Colonic mucosa (tissue), 4 donors: ENCODE measurements at regions not wholly inside any gene's neighbourhood (a gene's known extent, or its start where the extent isn't known, plus 50 kb on each side); places are given as distances from the start of the nearest gene placed in this dataset.

ENCODE experiments used
- DNase-seq: peaks from one replicate; pipeline ENCODE4 v3.0.0-alpha.2; 2020
- H3K27ac ChIP-seq: fragments of 200-600 bp; one replicate; pipeline ENCODE4 v1.8.0; 2021
- H3K27me3 ChIP-seq: fragments of 200-600 bp; one replicate; pipeline ENCODE4 v1.8.0; 2021
- H3K36me3 ChIP-seq: fragments of 200-600 bp; one replicate; pipeline ENCODE4 v1.8.0; 2021
- H3K4me1 ChIP-seq: fragments of 200-600 bp; one replicate; pipeline ENCODE4 v1.8.0; 2021; ENCODE audit warnings: mild to moderate bottlenecking
- H3K4me3 ChIP-seq: fragments of 200-600 bp; one replicate; pipeline ENCODE4 v1.8.0; 2021
- H3K9ac ChIP-seq, 2 donors: one replicate each; pipeline ENCODE4 v1.7.0; 2013; ENCODE audit warnings: control low read depth in 2 of 2, low read depth in 2 of 2, low read length in 2 of 2
- H3K9me3 ChIP-seq: fragments of 200-600 bp; one replicate; pipeline ENCODE4 v1.8.0; 2021
- CTCF ChIP-seq: fragments of 200-600 bp; IDR thresholded peaks from one replicate; pipeline ENCODE4 v1.8.0; 2022; ENCODE audit warnings: antibody characterized with exemption, mild to moderate bottlenecking
- intact Hi-C: fragments of 100-400 bp; cut with DNase I; formaldehyde crosslinking; loops from one replicate; pipeline ENCODE4 v1.14.1; 2022
- donor health status: healthy.
- donor health status: DM: no; HTN: no; CAD: no.
- donor health status: DM: no; HTN: no; CAD: no.

- Histone ChIP-seq H3K4me3 (no peak overlapping the region), H3K9ac (no peak overlapping the region), H3K27ac (no peak overlapping the region), H3K9me3 (no peaks in the 10 kb centered on the region), H3K27me3 (no peaks in the 10 kb centered on the region), H3K36me3 (no peaks in the 10 kb centered on the region), H3K4me1 (no peaks in the 10 kb centered on the region)
- intact Hi-C loops: loop anchor here (10.0 kb wide), 1 partner anchor 340 kb away; no protein-coding TSS in a partner anchor
- DNase-seq: no peak
- no peak for TF ChIP-seq CTCF
Observed at GRCh38 chr6:27174958-27175357, 72.5 kb upstream of the PRSS16 start.

- intact Hi-C loops: loop anchor here (10.0 kb wide), 1 partner anchor 339 kb away; no protein-coding TSS in a partner anchor
- no peak for DNase-seq
- H3K27ac ChIP-seq: no peak overlapping the region
- H3K4me3 ChIP-seq: no peak overlapping the region
- H3K27me3 ChIP-seq: no peaks in the 10 kb centered on the region
- TF ChIP-seq CTCF: no peak
- no peaks in the 10 kb centered on the region for H3K4me1 ChIP-seq
- H3K36me3 ChIP-seq: no peaks in the 10 kb centered on the region
- no peak overlapping the region for H3K9ac ChIP-seq
- no peaks in the 10 kb centered on the region for H3K9me3 ChIP-seq
Observed at GRCh38 chr6:27176096-27176495, 71.4 kb upstream of the PRSS16 start.

- Histone ChIP-seq H3K27ac (peak overlapping the region; percentile 87), H3K9me3 (no peaks in the 10 kb centered on the region), H3K36me3 (no peaks in the 10 kb centered on the region), H3K9ac (peak overlapping the region; percentile 88 to 99), H3K4me1 (no peaks in the 10 kb centered on the region), H3K27me3 (no peaks in the 10 kb centered on the region), H3K4me3 (peak overlapping the region; percentile 68)
- DNase-seq: peak; percentile 79
- intact Hi-C loops: loop anchor here (10.0 kb wide), 1 partner anchor 338 kb away; no protein-coding TSS in a partner anchor
- no peak for TF ChIP-seq CTCF
Observed at GRCh38 chr6:27176523-27177484, 70.7 kb upstream of the PRSS16 start.

- Histone ChIP-seq H3K9me3 (no peaks in the 10 kb centered on the region), H3K36me3 (no peaks in the 10 kb centered on the region), H3K27me3 (no peaks in the 10 kb centered on the region), H3K27ac (peak overlapping the region; percentile 87), H3K9ac (peak overlapping the region; percentile 88 to 99), H3K4me1 (no peaks in the 10 kb centered on the region), H3K4me3 (peak overlapping the region; percentile 68)
- intact Hi-C loops: loop anchor here (10.0 kb wide), 1 partner anchor 337 kb away; no protein-coding TSS in a partner anchor
- peak; percentile 83 for DNase-seq
- TF ChIP-seq CTCF: peak; percentile 36
Observed at GRCh38 chr6:27177485-27178406, 69.8 kb upstream of the PRSS16 start.

- Histone ChIP-seq H3K27ac (peak overlapping the region; percentile 87), H3K9me3 (no peaks in the 10 kb centered on the region), H3K4me3 (peak overlapping the region; percentile 68), H3K27me3 (no peaks in the 10 kb centered on the region), H3K36me3 (no peaks in the 10 kb centered on the region), H3K4me1 (no peaks in the 10 kb centered on the region), H3K9ac (peak overlapping the region; percentile 36 to 99)
- TF ChIP-seq CTCF: no peak
- no peak for DNase-seq
- intact Hi-C loops: loop anchor here (10.0 kb wide), 1 partner anchor 336 kb away; no protein-coding TSS in a partner anchor
Observed at GRCh38 chr6:27178407-27178730, 69.1 kb upstream of the PRSS16 start.
